H1 (cell line): ENCODE measurements at regions not wholly inside any gene's neighbourhood (a gene's known extent, or its start where the extent isn't known, plus 50 kb on each side); places are given as distances from the start of the nearest gene placed in this dataset.
"Not testable (repeated sequence)": the region's sequence is repeated elsewhere in the genome, so short reads cannot be mapped to it uniquely, and the experiment has no call there.

Experiments
- CTCF ChIA-PET: fragments of 300-600 bp; sonication (Branson Sonifier 250); formaldehyde crosslinking; loops from one replicate; lab custom pipeline; 2021; ENCODE audit not compliant: partially characterized antibody; lab: Charles Lee
- POLR2A ChIA-PET: fragments of 300-600 bp; sonication (Branson Sonifier 250); formaldehyde crosslinking; loops from one replicate; lab custom pipeline; 2021; ENCODE audit warnings: inconsistent platforms; ENCODE audit not compliant: partially characterized antibody; lab: Charles Lee
- DNase-seq, 2 experiments: peaks; one replicate each; pipeline versions ENCODE4 v3.0.0 to v3.0.0-alpha.2; 2010 to 2022; ENCODE audit warnings: low spot score in 2 of 2, low read depth in 1 of 2, mixed read lengths in 1 of 2
- FAIRE-seq: peaks from 2 replicates; lab custom pipeline; 2011; peaks lifted over from hg19 to GRCh38; lab: Jason Lieb, UNC
- H2AFZ ChIP-seq: 2 replicates; pipeline ENCODE4 v1.8.1; 2012; ENCODE audit warnings: low read length, inconsistent platforms
- H2AK5ac ChIP-seq: 2 replicates; pipeline ENCODE4 v1.6.1; 2013; ENCODE audit warnings: low read depth, low read length
- H2BK120ac ChIP-seq: replicated peaks from 2 replicates; pipeline ENCODE3; 2013; ENCODE audit warnings: low read depth, low read length, inconsistent platforms
- H2BK12ac ChIP-seq: 2 replicates; pipeline ENCODE4 v1.6.1; 2013; ENCODE audit warnings: low read depth, low read length
- H2BK15ac ChIP-seq: 2 replicates; pipeline ENCODE4 v1.6.1; 2013; ENCODE audit warnings: low read length
- H2BK20ac ChIP-seq: 2 replicates; pipeline ENCODE4 v1.6.1; 2013; ENCODE audit warnings: low read length
- H2BK5ac ChIP-seq: 2 replicates; pipeline ENCODE4 v1.6.1; 2013; ENCODE audit warnings: low read depth, low read length
- H3K14ac ChIP-seq: 2 replicates; pipeline ENCODE4 v1.6.1; 2013; ENCODE audit warnings: inconsistent platforms; ENCODE audit not compliant: insufficient read length
- H3K18ac ChIP-seq: 2 replicates; pipeline ENCODE4 v1.6.1; 2013; ENCODE audit warnings: low read length; ENCODE audit errors: extremely low read depth
- H3K23ac ChIP-seq: 2 replicates; pipeline ENCODE4 v1.6.1; 2013; ENCODE audit warnings: inconsistent platforms; ENCODE audit not compliant: insufficient read length
- H3K23me2 ChIP-seq: 2 replicates; pipeline ENCODE4 v1.6.1; 2013; ENCODE audit warnings: low read depth, low read length
- H3K27ac ChIP-seq: 2 replicates; pipeline ENCODE4 v1.6.1; 2011; ENCODE audit warnings: low read depth, low read length, inconsistent platforms
- H3K27me3 ChIP-seq, 4 experiments: replicated peaks in 1 of 4; 1 replicate in 1 of 4; 2 replicates in 3 of 4; pipeline versions ENCODE4 v1.6.1 to v1.8.1; 2011 to 2013; ENCODE audit warnings: low read length in 3 of 4, mild to moderate bottlenecking in 3 of 4, inconsistent platforms in 2 of 4, mixed read lengths in 2 of 4, moderate library complexity in 1 of 4; ENCODE audit not compliant: control insufficient read depth in 3 of 4, insufficient read depth in 3 of 4; ENCODE audit errors: extremely low read depth in 1 of 4
- H3K36me3 ChIP-seq, 4 experiments: 2 replicates each; pipeline versions ENCODE4 v1.6.1 to v1.8.1; 2011 to 2013; ENCODE audit warnings: mild to moderate bottlenecking in 4 of 4, low read length in 3 of 4, moderate library complexity in 2 of 4, control low read depth in 1 of 4, inconsistent platforms in 1 of 4; ENCODE audit not compliant: insufficient read depth in 4 of 4, control insufficient read depth in 2 of 4
- H3K4ac ChIP-seq: replicated peaks from 2 replicates; pipeline ENCODE3; 2013; ENCODE audit warnings: low read length, low read depth, mixed read lengths, inconsistent platforms; ENCODE audit not compliant: insufficient read length
- H3K4me1 ChIP-seq, 4 experiments: replicated peaks in 1 of 4; 1 replicate in 1 of 4; 2 replicates in 3 of 4; pipeline versions ENCODE4 v1.6.1 to v1.8.1; 2011 to 2013; ENCODE audit warnings: low read length in 3 of 4, inconsistent platforms in 2 of 4, mixed read lengths in 1 of 4; ENCODE audit not compliant: insufficient read depth in 4 of 4, control insufficient read depth in 3 of 4
- H3K4me2 ChIP-seq, 2 experiments: 2 replicates each; pipeline versions ENCODE4 v1.6.1 to v1.8.1; 2011 to 2013; ENCODE audit warnings: low read depth in 2 of 2, low read length in 2 of 2, control low read depth in 1 of 2, inconsistent platforms in 1 of 2, mild to moderate bottlenecking in 1 of 2; ENCODE audit not compliant: insufficient read depth in 1 of 2
- H3K4me3 ChIP-seq, 4 experiments: fragments of 200-600, 300-600 bp in 1 of 4; sonication (generic), shearing (Covaris generic), sonication (Bioruptor Twin) in 1 of 4; 2 replicates each; pipeline versions ENCODE4 v1.5.1 to v1.8.1; 2011 to 2016; ENCODE audit warnings: low read length in 4 of 4, low read depth in 3 of 4, control low read depth in 2 of 4, inconsistent platforms in 2 of 4, mild to moderate bottlenecking in 2 of 4, mixed read lengths in 1 of 4, moderate library complexity in 1 of 4; ENCODE audit not compliant: insufficient read depth in 2 of 4; ENCODE audit errors: extremely low read depth in 1 of 4
- H3K56ac ChIP-seq: replicated peaks from 2 replicates; pipeline ENCODE3; 2013; ENCODE audit warnings: low read depth, mild to moderate bottlenecking, mixed read lengths, low read length, inconsistent platforms; ENCODE audit not compliant: insufficient read length
- H3K79me1 ChIP-seq: 2 replicates; pipeline ENCODE4 v1.6.1; 2013; ENCODE audit warnings: low read depth, low read length, control low read depth
- H3K79me2 ChIP-seq, 2 experiments: 2 replicates each; pipeline versions ENCODE4 v1.6.1 to v1.8.1; 2012 to 2013; ENCODE audit warnings: low read length in 2 of 2, mild to moderate bottlenecking in 2 of 2, inconsistent platforms in 1 of 2; ENCODE audit not compliant: insufficient read depth in 2 of 2, control insufficient read depth in 1 of 2
- H3K9ac ChIP-seq, 4 experiments: replicated peaks in 1 of 4; 1 replicate in 1 of 4; 2 replicates in 3 of 4; pipeline versions ENCODE4 v1.6.1 to v1.8.1; 2011 to 2013; ENCODE audit warnings: low read depth in 3 of 4, low read length in 3 of 4, control low read depth in 2 of 4, mild to moderate bottlenecking in 2 of 4, moderate library complexity in 2 of 4, inconsistent platforms in 1 of 4; ENCODE audit errors: extremely low read depth in 1 of 4
- H3K9me3 ChIP-seq, 2 experiments: 2 replicates each; pipeline versions ENCODE4 v1.6.1 to v1.8.1; 2012 to 2013; ENCODE audit warnings: mild to moderate bottlenecking in 2 of 2, moderate library complexity in 2 of 2, control low read depth in 1 of 2, inconsistent platforms in 1 of 2, low read depth in 1 of 2, low read length in 1 of 2, mixed read lengths in 1 of 2; ENCODE audit not compliant: insufficient read depth in 2 of 2
- H4K20me1 ChIP-seq, 2 experiments: replicated peaks in 1 of 2; 2 replicates each; pipeline versions ENCODE3 to v1.8.1; 2011 to 2013; ENCODE audit warnings: inconsistent platforms in 2 of 2, low read length in 2 of 2, mild to moderate bottlenecking in 1 of 2; ENCODE audit not compliant: insufficient read depth in 2 of 2, control insufficient read depth in 1 of 2
- H4K5ac ChIP-seq: 2 replicates; pipeline ENCODE4 v1.6.1; 2013; ENCODE audit warnings: low read length, low read depth, mixed read lengths, inconsistent platforms; ENCODE audit not compliant: insufficient read length
- H4K8ac ChIP-seq: 2 replicates; pipeline ENCODE4 v1.8.0; 2013; ENCODE audit warnings: mild to moderate bottlenecking, moderate library complexity, low read length, inconsistent platforms; ENCODE audit not compliant: insufficient read depth; ENCODE audit errors: extremely low read depth
- H4K91ac ChIP-seq: replicated peaks from 2 replicates; pipeline ENCODE3; 2013; ENCODE audit warnings: low read length, mixed read lengths, inconsistent platforms; ENCODE audit not compliant: insufficient read length
- WGBS, 2 experiments: shearing (Covaris generic) in 1 of 2; methylation state at CpG; one replicate each; pipeline versions ENCODE4 v1.1.6 to v1.1.7; 2013 to 2015; ENCODE audit warnings: low lambda C conversion rate in 2 of 2, mixed read lengths in 2 of 2, inconsistent platforms in 1 of 2, low coverage in 1 of 2, missing lambda C conversion rate in 1 of 2; ENCODE audit not compliant: insufficient replicate concordance in 2 of 2, insufficient coverage in 1 of 2, insufficient read length in 1 of 2; ENCODE audit errors: extremely low coverage in 1 of 2, missing lambda C conversion rate in 1 of 2; 5-methylcytosine and 5-hydroxymethylcytosine counted together

GRCh38 chr22:42183461-42184059 lies 53.0 kb upstream of the CYP2D6 start:
- CTCF ChIA-PET, H2BK120ac ChIP-seq, H4K5ac ChIP-seq, H3K4me2 ChIP-seq, H3K36me3 ChIP-seq, H3K18ac ChIP-seq, H2AFZ ChIP-seq, H3K9me3 ChIP-seq, H3K4me1 ChIP-seq, H3K79me1 ChIP-seq, H2BK5ac ChIP-seq, H3K23ac ChIP-seq, H2BK15ac ChIP-seq, H2BK20ac ChIP-seq, DNase-seq, H3K27me3 ChIP-seq, FAIRE-seq, H2BK12ac ChIP-seq, H4K8ac ChIP-seq, H3K4ac ChIP-seq, H3K56ac ChIP-seq, H3K4me3 ChIP-seq, H2AK5ac ChIP-seq, H3K23me2 ChIP-seq, H4K91ac ChIP-seq, H3K27ac ChIP-seq, H3K9ac ChIP-seq, H3K14ac ChIP-seq: not testable (repeated sequence)
- Histone ChIP-seq H3K79me2 (peaks cover 3 to 54% of the 10 kb centered on the region in 2 experiments; a peak in 2 of 4 replicates), H4K20me1 (peaks cover 16 to 24% of the 10 kb centered on the region in 2 experiments)
- POLR2A ChIA-PET: interaction anchor here (1.0 kb wide), 1 partner anchor 9 kb away, joined by 4 read pairs; no protein-coding TSS in a partner anchor
- 78% methylated on average over 4 of the region's 11 CpGs; no CpG with 5 or more reads in 1 of the 2 experiments for WGBS, 2 experiments
